DOHH2 (cell line): ENCODE measurements at regions not wholly inside any gene's neighbourhood (a gene's known extent, or its start where the extent isn't known, plus 50 kb on each side); places are given as distances from the start of the nearest gene placed in this dataset.

Experiments
- CTCF ChIP-seq: fragments of 200-600 bp; sonication (generic); IDR thresholded peaks from one replicate; pipeline ENCODE4 v1.5.1; 2014; ENCODE audit warnings: antibody characterized with exemption, mild to moderate bottlenecking, low read depth, low read length; ENCODE audit not compliant: poor library complexity, severe bottlenecking
- EZH2phosphoT487 ChIP-seq: fragments of 200-600 bp; sonication (generic); IDR thresholded peaks from 2 replicates; pipeline ENCODE4 v1.6.1; 2017; ENCODE audit warnings: borderline replicate concordance, mild to moderate bottlenecking, antibody characterized with exemption, low read length, moderate library complexity, mixed read lengths

GRCh38 chr6:132161283-132161682 is 210.1 kb upstream of the CCN2 start:
- TF ChIP-seq CTCF (peak; percentile 78), EZH2phosphoT487 (no peak)
